Body of pancreas (tissue), 4 donors: ENCODE measurements at regions not wholly inside any gene's neighbourhood (a gene's known extent, or its start where the extent isn't known, plus 50 kb on each side); places are given as distances from the start of the nearest gene placed in this dataset.

Source experiments
- POLR2A ChIP-seq, 3 donors: fragments of 450-650 bp; IDR thresholded peaks; one replicate each; pipeline ENCODE4 v1.6.1; 2016; ENCODE audit warnings: antibody characterized with exemption in 3 of 3, mild to moderate bottlenecking in 2 of 3
- TF ChIP-seq, protein P1 (sequence below), 7 experiments: fragments of 450-650 bp in 4 of 7; fragments of 200-600 bp in 3 of 7; sonication (generic) in 3 of 7; IDR thresholded peaks; one replicate each; pipeline ENCODE4 v1.5.1; 2016 to 2019; ENCODE audit warnings: antibody characterized with exemption in 7 of 7

DNA sequence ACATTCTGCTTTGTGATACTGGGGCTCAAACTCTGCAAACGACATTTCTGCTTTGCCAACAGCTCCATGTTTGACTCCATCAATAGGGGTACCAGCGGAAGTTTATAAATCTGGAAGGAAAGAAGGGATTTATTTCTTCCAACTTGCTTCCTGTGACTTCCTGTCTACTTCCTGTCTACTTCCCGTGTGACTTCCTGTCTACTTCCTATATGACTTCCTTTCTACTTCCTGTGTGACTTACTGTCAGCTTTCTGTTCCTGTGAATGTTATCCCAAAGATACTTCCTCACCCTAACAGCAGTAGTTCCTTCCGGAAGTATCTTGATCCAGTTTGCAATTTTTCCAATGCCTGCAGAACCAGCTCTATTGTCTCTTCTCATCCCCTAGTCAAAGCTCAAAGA, 52.0 kb upstream of the MBOAT2 start:
- TF ChIP-seq, protein P1, sequence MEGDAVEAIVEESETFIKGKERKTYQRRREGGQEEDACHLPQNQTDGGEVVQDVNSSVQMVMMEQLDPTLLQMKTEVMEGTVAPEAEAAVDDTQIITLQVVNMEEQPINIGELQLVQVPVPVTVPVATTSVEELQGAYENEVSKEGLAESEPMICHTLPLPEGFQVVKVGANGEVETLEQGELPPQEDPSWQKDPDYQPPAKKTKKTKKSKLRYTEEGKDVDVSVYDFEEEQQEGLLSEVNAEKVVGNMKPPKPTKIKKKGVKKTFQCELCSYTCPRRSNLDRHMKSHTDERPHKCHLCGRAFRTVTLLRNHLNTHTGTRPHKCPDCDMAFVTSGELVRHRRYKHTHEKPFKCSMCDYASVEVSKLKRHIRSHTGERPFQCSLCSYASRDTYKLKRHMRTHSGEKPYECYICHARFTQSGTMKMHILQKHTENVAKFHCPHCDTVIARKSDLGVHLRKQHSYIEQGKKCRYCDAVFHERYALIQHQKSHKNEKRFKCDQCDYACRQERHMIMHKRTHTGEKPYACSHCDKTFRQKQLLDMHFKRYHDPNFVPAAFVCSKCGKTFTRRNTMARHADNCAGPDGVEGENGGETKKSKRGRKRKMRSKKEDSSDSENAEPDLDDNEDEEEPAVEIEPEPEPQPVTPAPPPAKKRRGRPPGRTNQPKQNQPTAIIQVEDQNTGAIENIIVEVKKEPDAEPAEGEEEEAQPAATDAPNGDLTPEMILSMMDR (IDR thresholded peaks at IDR 0.05): no peak
- no peak for TF ChIP-seq POLR2A (IDR thresholded peaks at IDR 0.05)
